ENCODE measurements at regions not wholly inside any gene's neighbourhood (a gene's known extent, or its start where the extent isn't known, plus 50 kb on each side); places are given as distances from the start of the nearest gene placed in this dataset.

- no peak for TF ChIP-seq CTCF (IDR thresholded peaks at IDR 0.05)
- H3K4me1 ChIP-seq = no peaks in the 10 kb centered on the region
- no peak overlapping the region for H3K4me3 ChIP-seq
- no peaks in the 10 kb centered on the region for H3K27me3 ChIP-seq
- H3K9me3 ChIP-seq = no peaks in the 10 kb centered on the region
- DNase-seq (ENCODE audit: low spot score) = no peak
- H3K36me3 ChIP-seq = no peaks in the 10 kb centered on the region
- no peak overlapping the region for H3K27ac ChIP-seq
These were observed 169.7 kb downstream of the KLF5 start for GRCh38 chr13:73228546-73228945.

DNA sequence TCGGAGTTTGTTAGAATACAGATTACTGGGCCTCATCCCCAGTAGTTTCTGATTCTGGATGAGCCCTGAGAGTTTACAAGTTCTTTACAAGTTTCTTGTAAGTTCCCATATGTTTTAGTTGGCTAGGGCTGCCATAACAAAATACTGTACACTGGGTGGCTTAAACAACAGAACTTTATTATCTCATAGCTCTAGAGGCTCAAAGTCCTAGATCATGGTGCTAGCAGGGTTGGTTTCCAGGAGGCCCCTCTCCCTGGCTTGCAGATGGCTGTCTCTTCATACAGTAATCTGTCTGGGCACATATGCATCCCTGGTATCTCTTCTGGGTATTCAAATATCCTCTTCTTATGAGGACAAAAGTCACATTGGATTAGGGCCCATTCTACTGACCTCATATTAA lies 167.2 kb downstream of the KLF5 start:
- H3K4me3 ChIP-seq = no peak overlapping the region
- DNase-seq (ENCODE audit: low spot score) = no peak
- H3K36me3 ChIP-seq = no peaks in the 10 kb centered on the region
- H3K27me3 ChIP-seq = no peaks in the 10 kb centered on the region
- no peak for TF ChIP-seq CTCF (IDR thresholded peaks at IDR 0.05)
- no peaks in the 10 kb centered on the region for H3K9me3 ChIP-seq
- H3K27ac ChIP-seq = no peak overlapping the region
- H3K4me1 ChIP-seq = no peaks in the 10 kb centered on the region

- no peaks in the 10 kb centered on the region for H3K9me3 ChIP-seq
- H3K27me3 ChIP-seq = no peaks in the 10 kb centered on the region
- no peak for DNase-seq (ENCODE audit: low spot score)
- H3K36me3 ChIP-seq = no peaks in the 10 kb centered on the region
- H3K27ac ChIP-seq = no peak overlapping the region
- TF ChIP-seq CTCF (IDR thresholded peaks at IDR 0.05) = no peak
- H3K4me3 ChIP-seq = no peak overlapping the region
- H3K4me1 ChIP-seq = no peaks in the 10 kb centered on the region
These were observed 165.9 kb downstream of the KLF5 start for GRCh38 chr13:73224703-73225102.

- H3K4me1 ChIP-seq = no peaks in the 10 kb centered on the region
- TF ChIP-seq CTCF (IDR thresholded peaks at IDR 0.05) = no peak
- H3K27ac ChIP-seq = no peak overlapping the region
- DNase-seq (ENCODE audit: low spot score) = no peak
- H3K27me3 ChIP-seq = no peaks in the 10 kb centered on the region
- no peaks in the 10 kb centered on the region for H3K36me3 ChIP-seq
- H3K9me3 ChIP-seq = no peaks in the 10 kb centered on the region
- H3K4me3 ChIP-seq = no peak overlapping the region
These were observed 164.6 kb downstream of the KLF5 start for GRCh38 chr13:73223372-73223781.

- no peaks in the 10 kb centered on the region for H3K9me3 ChIP-seq
- H3K27ac ChIP-seq = no peak overlapping the region
- H3K4me3 ChIP-seq = no peak overlapping the region
- no peaks in the 10 kb centered on the region for H3K36me3 ChIP-seq
- H3K27me3 ChIP-seq = no peaks in the 10 kb centered on the region
- no peak for TF ChIP-seq CTCF (IDR thresholded peaks at IDR 0.05)
- H3K4me1 ChIP-seq = no peaks in the 10 kb centered on the region
- DNase-seq (ENCODE audit: low spot score) = no peak
These were observed 164.0 kb downstream of the KLF5 start for GRCh38 chr13:73222627-73223305.

All from right atrium auricular region (tissue), 2 donors.